ENCODE measurements at regions not wholly inside any gene's neighbourhood (a gene's known extent, or its start where the extent isn't known, plus 50 kb on each side); places are given as distances from the start of the nearest gene placed in this dataset.
A peak's percentile ranks its signal among the peaks of the same experiment; 100 is the strongest.
"Not testable (repeated sequence)": the region's sequence is repeated elsewhere in the genome, so short reads cannot be mapped to it uniquely, and the experiment has no call there.

GRCh38 chrX:85808217-85808616 lies 239.1 kb downstream of the CHM start:
- DNase-seq (ENCODE audit: low read depth) = no peak

- not testable (repeated sequence) for DNase-seq (ENCODE audit: low read depth)
Observed at GRCh38 chrX:85772391-85772790, 275.0 kb downstream of the CHM start.

- DNase-seq (ENCODE audit: low read depth) = no peak
Observed at GRCh38 chrX:85765651-85766050, 281.7 kb downstream of the CHM start.

DNA sequence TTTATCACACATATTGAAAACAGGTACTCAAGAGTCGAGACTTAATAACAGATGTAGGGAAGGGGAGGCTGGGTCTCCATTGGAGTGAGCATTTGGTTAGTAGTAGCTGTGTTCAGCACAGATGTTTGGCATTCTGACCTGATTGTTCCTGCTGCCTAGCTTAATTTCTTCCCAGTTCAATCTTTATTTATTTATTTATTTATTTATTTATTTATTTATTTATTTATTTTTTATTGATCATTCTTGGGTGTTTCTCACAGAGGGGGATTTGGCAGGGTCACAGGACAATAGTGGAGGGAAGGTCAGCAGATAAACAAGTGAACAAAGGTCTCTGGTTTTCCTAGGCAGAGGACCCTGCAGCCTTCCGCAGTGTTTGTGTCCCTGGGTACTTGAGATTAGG lies 324.3 kb downstream of the CHM start:
- DNase-seq (ENCODE audit: low read depth) = not testable (repeated sequence)

- not testable (repeated sequence) for DNase-seq (ENCODE audit: low read depth)
Observed at GRCh38 chrX:85703233-85703632, 323.8 kb upstream of the POF1B start.

DNA sequence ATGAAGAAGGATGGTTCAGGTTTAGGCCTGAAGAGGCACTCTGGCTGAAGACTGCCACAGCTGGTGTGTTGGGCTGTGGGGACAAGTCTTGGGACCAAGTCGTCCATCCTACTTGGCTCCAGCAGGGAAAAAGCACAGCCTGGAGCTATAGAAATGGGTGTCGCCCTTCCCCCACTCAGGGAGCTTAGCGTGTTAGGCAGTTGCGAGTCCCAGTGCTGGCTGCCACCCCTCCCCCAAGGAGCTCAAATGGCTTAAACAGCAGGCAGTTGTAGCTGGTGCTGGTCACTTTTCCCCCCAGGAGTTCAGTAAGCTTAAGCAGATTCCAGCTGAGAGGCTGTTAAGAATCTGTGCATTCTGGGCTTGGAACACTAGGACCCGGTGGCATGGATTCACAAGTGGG lies 319.5 kb upstream of the POF1B start:
- no peak for DNase-seq (ENCODE audit: low read depth)

DNA sequence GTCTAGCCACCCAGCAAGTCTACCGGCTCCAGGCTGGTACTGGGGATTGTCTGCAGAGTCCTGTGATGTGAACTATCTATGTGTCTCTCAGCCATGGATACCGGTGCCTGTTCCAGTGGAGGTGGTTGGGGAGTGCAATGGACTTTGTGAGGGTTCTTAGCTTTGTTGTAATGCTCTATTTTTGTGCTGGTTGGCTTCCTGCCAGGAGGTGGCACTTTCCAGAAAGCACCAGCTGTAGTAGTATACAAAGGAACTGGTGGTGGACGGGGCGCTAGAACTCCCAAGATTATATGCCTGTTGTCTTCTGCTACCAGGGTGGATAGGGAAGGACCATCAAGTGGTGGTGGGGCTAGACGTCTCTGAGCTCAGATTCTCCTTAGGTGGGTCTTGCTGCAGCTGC lies 306.4 kb upstream of the POF1B start:
- DNase-seq (ENCODE audit: low read depth) = no peak

DNA sequence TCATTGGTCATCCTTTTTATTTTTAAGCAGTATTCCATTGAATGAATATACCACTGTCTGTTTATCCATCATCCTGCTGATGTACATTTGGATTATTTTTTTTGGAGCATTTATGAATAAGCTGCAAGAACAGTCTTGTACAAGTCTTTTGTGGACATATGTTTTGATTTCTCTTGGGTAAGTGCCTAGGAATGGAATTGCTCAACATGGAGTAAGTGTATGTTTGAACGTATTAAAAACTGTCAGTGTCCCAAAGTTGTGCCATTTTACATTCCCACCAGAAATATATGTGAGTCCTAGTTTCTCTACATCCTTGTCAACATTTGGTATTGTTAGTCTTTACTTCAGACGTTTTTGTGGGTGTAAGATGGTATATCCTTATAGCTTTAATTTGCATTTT lies 287.0 kb upstream of the POF1B start:
- no peak for DNase-seq (ENCODE audit: low read depth)

DNA sequence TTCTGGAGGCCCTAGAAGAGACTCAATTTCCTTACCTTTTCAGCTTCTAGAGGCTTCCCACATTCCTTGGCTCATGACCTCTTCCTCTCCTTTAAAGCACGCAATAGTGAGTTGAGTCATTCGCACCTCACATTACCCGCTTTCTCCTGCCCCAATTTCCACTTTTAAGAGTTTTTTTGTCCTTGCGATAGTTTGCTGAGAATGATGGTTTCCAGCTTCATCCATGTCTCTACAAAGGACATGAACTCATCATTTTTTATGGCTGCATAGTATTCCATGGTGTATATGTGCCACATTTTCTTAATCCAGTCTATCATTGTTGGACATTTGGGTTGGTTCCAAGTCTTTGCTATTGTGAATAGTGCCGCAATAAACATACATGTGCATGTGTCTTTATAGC lies 284.5 kb upstream of the POF1B start:
- not testable (repeated sequence) for DNase-seq (ENCODE audit: low read depth)

DNA sequence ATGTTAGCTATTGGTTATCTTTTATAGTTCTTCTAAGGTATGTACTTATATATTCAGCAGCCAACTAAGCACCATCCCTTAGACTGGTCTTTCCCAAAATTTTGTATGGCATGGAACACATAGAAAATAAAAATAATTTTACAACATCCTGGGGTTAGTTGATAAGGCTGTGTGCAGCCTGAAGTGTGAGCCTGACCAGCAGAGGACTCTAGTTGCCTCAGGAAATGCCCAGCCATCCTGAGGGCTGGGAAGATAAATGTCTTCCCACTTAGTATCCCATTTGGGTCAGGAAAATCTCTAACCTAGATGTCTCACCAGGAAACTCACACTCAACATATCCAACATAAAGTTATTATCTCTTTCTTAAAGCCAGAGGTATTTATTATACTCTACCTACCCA lies 251.4 kb upstream of the POF1B start:
- no peak for DNase-seq (ENCODE audit: low read depth)

- DNase-seq (ENCODE audit: low read depth) = peak; percentile 1
Observed at GRCh38 chrX:85627363-85627762, 247.9 kb upstream of the POF1B start.

GRCh38 chrX:85622635-85623034 lies 243.2 kb upstream of the POF1B start:
- DNase-seq (ENCODE audit: low read depth) = no peak

DNA sequence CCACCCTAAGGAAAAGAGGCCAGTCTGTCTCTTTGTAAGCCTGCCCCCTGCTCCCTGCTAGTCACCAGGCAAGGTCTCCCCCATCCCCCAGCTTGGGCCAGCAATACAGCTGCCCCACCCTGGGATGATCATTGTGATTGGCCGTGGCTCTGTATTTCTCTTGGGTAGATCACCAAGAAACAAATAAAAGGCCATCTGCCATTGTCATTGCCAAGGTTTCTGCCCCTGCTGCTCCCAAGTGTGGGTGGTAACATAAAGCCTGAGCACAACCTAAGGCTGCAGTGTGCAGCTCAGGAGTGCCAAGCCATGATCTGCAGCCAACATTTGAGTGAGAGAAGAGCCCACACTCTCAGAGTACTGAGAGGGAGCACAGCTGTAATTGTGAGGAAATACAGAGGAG lies 241.0 kb upstream of the POF1B start:
- DNase-seq (ENCODE audit: low read depth) = no peak

DNA sequence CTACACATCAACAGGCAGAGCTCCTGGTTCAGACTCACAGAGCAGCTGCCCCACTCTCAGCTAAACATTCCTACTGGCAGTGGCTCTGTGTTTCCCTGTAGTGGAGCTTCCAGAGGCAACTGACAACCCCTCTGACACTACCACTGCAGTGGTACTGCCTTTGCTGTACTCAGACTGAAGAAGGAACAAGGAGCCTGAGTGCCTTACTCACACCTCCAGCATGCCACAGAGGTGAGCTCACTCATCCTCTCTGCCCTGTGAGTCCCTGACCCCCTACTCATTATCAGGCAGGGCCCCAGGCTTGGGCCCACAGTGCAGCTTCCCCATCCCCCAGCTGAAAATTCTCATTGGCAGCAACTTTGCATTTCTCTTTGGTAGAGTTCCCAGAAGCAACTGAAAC lies 240.5 kb upstream of the POF1B start:
- DNase-seq (ENCODE audit: low read depth) = no peak

- DNase-seq (ENCODE audit: low read depth) = peak; percentile 1
Observed at GRCh38 chrX:85611926-85612325, 232.5 kb upstream of the POF1B start.

DNA sequence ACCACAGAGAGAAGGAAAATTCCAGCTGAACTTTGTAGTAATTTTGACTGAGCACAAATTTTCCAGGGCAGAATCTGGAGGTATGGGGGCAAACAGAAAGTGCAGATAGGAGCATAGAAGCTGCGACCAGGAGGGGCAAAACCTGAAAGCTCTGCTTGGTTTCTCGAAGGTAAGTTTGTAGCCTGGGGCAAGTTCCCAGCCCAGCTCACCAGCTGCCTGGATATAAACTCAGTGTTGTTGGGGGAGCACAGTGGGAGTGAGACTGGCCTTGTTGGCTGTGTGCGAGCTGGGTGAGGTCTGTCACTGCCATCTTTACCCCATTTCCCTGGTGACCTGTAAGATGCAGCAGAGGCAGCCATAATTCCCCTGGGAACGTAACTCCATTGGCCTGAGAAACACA lies 213.5 kb upstream of the POF1B start:
- no peak for DNase-seq (ENCODE audit: low read depth)

- DNase-seq (ENCODE audit: low read depth) = no peak
Observed at GRCh38 chrX:85591536-85591935, 212.1 kb upstream of the POF1B start.

DNA sequence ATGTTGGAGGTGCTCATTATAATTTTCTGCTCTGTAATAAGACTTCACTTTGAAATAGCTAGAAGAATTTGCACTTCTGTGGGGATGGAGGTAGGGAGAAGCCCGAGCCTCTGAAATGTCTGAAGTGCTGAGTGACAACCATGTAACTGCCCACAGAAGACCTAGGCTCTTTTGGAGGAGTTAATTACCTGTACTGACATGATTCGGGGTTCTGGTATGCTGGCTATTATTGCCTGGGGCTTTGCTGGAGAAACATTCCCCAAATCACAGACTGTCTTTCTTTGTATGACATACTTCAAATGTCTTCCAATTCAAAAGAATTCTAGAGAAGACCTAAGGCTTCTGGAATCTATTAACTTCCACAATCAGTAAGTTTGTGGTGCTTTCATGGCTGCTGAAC lies 211.2 kb upstream of the POF1B start:
- no peak for DNase-seq (ENCODE audit: low read depth)

DNA sequence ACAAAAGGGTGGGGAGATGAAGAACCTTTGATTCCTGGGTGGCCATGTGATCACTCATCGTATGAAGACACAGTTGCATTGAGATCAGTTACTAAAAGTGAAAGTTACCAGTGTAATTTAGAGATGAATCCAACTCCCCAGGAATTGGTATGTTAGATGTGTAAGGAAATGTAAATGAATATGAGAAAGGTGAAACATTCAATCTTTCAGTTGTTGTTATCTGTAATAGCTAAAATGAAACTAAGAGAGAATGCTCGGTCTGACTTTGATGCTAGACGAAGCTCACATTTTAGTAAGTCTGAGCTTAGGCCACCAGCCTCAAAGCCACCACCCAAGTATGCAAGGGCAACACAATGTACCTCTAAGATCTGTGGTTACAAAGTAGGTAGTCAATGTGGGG lies 194.3 kb upstream of the POF1B start:
- DNase-seq (ENCODE audit: low read depth) = no peak

GRCh38 chrX:85570496-85570895 lies 191.0 kb upstream of the POF1B start:
- no peak for DNase-seq (ENCODE audit: low read depth)

DNA sequence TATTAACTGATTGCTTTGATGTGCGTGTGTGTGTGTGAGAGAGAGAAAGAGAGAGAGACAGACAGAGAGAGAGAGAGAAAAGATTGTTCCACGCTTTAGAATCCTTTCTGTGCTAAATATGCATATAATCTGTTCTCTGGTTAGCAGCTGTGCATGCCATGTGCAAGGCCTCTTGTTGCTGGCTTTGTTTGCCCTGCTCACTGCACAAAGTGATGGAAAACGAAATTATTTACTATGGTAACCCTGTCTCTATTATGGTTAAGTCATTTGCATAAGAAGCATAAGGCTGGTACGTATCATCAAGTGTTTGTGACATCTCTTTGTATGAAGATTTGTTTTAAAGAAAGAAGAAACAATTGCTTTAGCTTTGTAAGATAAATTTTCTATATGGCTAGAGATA lies 190.2 kb upstream of the POF1B start:
- DNase-seq (ENCODE audit: low read depth) = no peak

GRCh38 chrX:85569096-85569495 lies 189.6 kb upstream of the POF1B start:
- no peak for DNase-seq (ENCODE audit: low read depth)

GRCh38 chrX:85561231-85561630 lies 181.8 kb upstream of the POF1B start:
- DNase-seq (ENCODE audit: low read depth) = no peak

DNA sequence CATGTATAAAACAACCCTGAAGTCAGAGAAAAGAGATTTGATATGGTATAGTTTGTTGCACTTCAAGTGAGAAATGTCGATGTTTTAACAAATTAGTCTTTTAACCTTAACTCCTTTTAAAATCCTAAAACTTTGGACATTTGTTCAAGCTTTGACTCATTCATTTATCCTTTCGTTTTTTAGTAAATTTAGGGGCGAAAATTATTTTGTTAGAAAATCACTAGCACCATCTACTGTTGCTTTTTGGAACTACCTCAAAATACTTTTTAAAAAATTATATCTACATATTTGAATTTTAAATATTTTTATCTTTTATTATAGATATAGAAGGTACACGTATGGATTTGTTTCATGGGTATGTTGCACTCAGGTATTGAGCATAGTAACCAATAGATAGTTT lies 165.1 kb upstream of the POF1B start:
- DNase-seq (ENCODE audit: low read depth) = no peak

DNA sequence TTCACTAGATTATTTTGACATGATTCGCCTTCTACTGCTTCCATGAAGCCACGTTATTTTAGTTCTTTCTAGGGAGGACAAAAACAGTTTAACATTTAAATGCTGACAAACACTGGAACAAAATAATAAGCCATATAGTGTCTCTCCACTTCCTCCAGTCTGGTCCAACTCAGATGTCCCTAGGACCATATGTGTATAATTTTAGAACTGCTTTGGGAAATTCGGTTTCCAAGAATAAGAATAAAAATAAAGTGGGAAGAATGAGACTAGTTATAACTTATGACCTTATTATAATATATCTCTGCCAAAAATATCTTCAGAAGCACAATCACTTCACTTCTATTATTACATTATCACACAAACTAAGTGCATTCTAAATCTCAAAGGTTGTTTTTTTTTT lies 164.4 kb upstream of the POF1B start:
- no peak for DNase-seq (ENCODE audit: low read depth)
